GM18505 (cell line): ENCODE measurements at regions not wholly inside any gene's neighbourhood (a gene's known extent, or its start where the extent isn't known, plus 50 kb on each side); places are given as distances from the start of the nearest gene placed in this dataset.

Source experiments
- ATAC-seq: cut with Tn5 transposase; IDR thresholded peaks from one replicate; pipeline ENCODE4 v1.9.1; 2021; ENCODE audit not compliant: unreplicated experiment
- POLR2A ChIP-seq: IDR thresholded peaks from 4 replicates; pipeline ENCODE4 v1.6.1; 2011; ENCODE audit warnings: borderline replicate concordance; ENCODE audit not compliant: insufficient read depth, insufficient read length; ENCODE audit errors: extremely low read depth

DNA sequence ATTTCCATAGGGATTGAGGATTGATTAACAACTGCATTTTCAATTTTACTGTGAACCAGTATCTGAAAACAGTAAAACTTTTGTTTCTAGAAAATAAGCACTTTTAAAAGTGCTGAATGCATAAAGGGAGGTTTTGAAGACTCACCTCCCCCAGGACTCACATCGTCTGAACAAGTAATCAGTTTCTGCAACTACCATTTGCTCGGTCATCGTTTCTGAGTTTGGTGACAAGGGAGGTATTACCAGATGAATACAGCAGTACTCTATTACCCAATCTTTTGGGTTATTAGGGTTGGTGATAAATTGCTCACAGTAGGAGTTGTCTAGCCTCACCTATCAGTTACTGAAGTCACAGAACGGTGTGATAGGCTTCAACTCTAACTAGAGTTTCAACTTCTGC is 234.5 kb upstream of the FN1 start:
- TF ChIP-seq POLR2A, result no peak
- ATAC-seq, result no peak

DNA sequence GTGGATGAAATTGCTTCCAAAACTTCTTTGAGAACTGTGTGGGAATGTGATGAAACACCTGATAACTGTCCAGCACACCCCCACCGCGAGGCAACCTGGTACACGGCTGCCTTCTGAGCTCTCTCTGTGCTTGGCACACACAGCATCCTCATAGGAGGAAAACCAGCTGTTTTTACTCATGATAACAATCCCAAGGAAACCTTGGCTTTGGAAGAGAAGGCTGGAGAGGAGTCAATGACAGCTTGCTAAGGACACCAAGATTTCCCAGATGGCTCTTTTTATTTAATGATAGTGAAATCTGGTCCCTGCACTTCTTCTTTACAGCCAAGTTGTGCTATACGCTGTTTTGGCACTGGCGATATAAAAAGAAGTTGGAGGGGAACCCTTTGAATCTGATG is 232.5 kb upstream of the FN1 start:
- ATAC-seq, result no peak
- TF ChIP-seq POLR2A, result no peak

DNA sequence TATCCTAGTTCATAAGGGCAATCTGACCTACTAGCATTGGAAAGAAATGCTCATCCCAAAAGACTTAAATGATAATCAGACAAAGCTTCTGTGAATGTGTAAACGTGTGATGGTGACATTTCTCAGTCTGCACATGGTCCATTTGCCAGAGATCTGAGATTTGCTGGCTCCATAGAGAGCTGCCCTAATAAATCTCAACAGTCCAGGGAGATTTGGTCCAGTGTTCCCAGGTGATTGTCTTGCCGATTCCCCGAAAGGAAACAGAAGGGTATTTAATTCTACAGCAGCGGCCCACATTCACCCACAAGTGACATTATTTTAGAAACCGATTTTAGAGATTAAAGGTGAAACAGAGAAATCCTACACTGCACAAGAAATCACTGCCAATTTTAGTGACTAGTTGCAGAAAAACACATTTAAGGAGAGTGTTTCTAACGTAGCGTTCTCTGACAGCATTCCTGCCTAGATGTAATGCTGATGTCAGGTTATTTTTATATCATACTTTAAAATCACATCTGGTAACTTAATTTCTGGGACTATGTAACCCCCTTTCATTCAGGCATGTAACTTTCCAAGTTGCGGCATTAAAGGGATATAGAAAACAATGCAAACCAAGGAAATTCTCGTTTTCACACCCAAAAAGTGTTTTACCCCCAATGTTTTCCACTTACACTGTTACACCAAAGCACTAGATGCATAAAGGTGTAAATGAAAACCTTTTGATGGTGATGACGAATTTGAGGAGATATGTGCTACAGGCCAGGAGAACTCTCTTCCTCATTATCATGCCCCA is 231.9 kb upstream of the FN1 start:
- TF ChIP-seq POLR2A, result no peak
- ATAC-seq, result no peak

GRCh38 chr2:215664847-215665525 is 229.1 kb upstream of the FN1 start:
- ATAC-seq, result peak; percentile 75
- no peak for TF ChIP-seq POLR2A

- no peak for TF ChIP-seq POLR2A
- ATAC-seq, result no peak
Measured at GRCh38 chr2:215662715-215663114, 226.8 kb upstream of the FN1 start.

DNA sequence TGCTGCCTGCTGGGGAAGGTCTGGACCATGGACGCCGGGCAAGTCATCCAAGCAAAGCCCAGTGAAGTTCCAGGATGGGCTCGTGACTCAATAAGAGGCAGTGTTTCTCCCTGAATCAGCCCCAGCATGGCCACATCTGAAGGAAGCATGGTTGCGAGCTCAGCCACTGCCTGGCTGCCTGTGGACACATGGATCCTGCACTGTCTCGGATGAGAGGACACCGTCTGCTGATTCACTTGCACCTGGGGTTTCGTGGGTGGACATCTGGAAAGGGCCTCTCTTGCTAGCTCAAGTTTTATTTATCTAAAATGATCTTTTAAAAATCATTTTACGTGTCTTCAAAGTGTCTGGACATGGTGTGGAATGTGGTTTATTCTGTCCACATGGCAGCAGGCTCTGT is 224.8 kb upstream of the FN1 start:
- no peak for TF ChIP-seq POLR2A
- ATAC-seq, result no peak

GRCh38 chr2:215659650-215660049 is 223.8 kb upstream of the FN1 start:
- no peak for TF ChIP-seq POLR2A
- no peak for ATAC-seq

DNA sequence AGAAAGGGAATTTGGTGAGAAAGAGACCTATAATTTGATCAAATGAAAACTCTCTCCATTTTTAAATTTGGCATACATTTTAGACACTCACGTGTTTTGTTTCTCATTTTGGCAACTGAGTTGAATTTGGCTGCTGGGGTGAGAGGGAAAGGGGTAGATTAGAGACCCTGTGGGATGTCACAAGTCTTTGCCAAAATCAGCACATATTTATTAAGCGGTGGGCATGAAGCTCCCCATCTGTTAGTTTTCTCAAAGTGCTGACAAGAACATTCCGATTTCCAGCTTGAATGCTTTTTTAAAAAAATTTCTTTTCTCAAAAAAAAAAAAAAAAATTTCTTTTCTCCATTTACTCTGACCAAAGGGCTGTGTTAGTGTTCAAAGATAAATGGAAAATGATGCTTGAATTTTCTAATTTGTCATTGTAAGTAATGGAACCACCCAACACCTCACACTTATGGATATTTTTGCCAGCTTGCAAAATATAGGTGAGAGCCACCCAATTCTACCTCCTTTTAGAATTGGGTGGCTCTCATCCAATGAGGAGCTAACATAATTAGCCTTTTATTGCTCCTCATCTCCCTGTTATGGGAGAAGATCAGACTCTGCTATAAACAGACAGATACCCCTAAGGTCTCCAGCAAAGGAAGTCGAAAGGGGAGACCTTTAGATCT is 222.9 kb upstream of the FN1 start:
- no peak for ATAC-seq
- TF ChIP-seq POLR2A, result no peak

DNA sequence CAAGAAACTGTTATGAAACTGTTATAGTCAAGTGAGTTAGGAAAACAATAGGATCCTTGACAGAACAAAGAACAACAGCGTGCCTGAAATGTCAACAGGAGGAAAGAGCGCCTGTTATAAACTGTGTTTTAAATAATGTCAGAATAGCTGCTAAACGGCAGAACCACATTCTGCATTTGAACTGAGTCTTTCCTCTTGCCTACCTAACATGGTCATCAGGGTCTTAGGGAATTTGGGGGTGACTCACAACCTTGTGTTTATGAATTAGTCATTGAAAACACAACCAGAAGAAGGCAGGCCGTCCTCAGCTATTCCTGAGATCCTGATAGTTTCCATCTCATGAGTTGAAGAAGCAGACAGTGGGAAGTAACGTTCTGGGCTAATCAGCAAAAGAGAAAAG is 222.0 kb upstream of the FN1 start:
- TF ChIP-seq POLR2A, result no peak
- no peak for ATAC-seq

DNA sequence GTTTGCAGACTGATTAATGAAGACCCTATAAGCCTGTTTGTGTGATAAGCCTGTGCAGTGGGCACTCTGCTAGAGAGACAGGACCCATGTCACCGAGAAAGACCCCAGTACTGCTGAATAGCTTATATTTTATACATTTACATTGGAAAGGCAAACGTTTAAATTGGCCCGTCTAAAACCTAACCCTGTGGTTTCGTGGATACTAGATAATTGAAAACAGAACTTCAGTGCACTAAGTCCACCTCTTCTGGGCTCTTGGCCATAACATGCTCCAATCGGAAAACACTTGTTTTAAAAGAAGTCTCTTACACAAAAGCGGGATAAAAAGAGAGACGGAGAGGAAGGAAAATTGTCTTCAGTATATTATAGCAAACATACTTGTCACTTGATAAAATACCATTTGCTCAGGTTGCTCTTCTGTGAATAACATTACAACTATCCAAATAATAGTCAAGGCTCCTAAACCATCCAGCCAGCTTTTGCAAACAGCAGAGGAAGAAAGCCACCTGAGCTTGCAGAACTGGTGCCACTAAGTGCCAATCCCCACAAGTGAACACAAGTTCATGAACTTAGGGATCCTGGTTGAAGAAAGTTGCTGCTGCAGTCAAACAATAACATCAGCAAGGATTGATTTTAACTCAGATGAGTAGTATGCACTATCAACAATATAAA is 218.4 kb upstream of the FN1 start:
- ATAC-seq, result no peak
- no peak for TF ChIP-seq POLR2A

DNA sequence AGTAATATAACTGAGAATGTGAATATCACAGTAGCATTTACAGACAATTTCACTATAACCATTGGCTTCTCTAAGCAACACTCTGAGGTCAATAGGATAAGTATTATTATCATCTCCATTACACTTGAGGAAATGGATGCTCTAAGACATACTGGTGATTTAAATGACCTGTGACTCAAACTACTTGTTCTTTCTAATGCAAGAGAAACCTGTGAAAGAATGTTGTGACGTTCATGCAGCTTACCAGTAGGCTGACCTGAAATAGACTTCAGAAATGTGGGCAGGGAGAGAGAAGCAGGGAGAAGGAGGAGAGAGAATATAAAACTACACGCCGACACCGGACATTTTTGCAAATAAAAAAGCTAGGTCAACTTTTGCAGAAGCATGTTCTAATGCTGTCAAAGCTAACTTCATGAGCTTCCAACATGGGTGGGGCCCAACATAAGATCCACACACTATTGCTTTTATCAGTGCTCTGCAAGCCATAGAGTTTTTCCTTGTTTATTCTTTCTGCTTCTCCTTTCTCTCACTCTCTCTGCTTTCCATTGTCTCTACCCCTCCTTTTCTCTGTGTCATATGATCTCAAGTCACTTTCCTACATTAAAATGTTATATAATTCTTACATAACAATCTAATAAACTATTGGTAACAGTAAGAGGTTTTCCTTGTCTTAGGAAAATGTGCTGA is 217.6 kb upstream of the FN1 start:
- ATAC-seq, result no peak
- TF ChIP-seq POLR2A, result no peak

GRCh38 chr2:215652388-215652787 is 216.5 kb upstream of the FN1 start:
- no peak for ATAC-seq
- TF ChIP-seq POLR2A, result no peak

- no peak for TF ChIP-seq POLR2A
- no peak for ATAC-seq
Measured at GRCh38 chr2:215651412-215651811, 215.5 kb upstream of the FN1 start.
